HG03521 (cell line): ENCODE measurements at regions not wholly inside any gene's neighbourhood (a gene's known extent, or its start where the extent isn't known, plus 50 kb on each side); places are given as distances from the start of the nearest gene placed in this dataset.

Experiments used
- ATAC-seq: cut with Tn5 transposase; IDR thresholded peaks from one replicate; pipeline ENCODE4 v1.9.1; 2021; ENCODE audit warnings: mild to moderate bottlenecking, moderate library complexity; ENCODE audit not compliant: unreplicated experiment

DNA sequence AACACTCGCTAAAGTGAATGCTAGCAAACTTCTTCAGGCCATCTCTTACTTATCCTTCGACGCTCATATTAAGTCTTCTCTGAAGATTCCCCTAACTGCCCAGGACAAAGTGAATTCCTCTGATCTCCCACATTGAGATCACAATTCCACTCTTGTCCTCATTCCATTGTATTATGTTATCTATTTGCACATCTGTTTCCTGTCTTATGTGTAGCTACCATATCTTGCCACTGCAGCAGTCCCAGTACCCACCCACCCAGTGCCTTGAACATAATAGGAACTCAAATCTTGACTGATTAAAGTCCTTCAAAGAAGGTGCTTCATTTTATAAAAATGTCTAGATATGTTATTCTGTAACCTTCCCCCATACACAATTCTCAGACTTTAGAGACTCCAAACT, 702.3 kb downstream of the DIAPH3 start:
- no peak for ATAC-seq

DNA sequence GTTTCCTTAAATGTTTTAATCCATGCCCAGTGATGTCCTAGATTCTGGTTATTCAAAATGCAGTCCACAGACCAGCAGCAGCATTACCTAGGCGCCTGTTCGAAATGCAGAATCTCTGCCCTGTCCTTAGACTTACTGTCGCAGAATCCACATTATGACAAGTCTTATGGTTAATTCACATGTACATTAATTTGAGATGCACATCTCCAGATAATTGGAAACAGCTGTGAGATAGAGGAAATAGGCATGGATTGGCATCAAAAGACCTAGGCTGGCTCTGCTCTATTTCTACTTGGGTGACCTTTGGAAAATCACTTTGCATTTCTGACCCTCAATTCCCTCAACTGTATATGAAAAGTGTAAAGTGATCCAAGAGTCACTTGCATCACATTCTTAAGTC, 700.7 kb downstream of the DIAPH3 start:
- no peak for ATAC-seq

DNA sequence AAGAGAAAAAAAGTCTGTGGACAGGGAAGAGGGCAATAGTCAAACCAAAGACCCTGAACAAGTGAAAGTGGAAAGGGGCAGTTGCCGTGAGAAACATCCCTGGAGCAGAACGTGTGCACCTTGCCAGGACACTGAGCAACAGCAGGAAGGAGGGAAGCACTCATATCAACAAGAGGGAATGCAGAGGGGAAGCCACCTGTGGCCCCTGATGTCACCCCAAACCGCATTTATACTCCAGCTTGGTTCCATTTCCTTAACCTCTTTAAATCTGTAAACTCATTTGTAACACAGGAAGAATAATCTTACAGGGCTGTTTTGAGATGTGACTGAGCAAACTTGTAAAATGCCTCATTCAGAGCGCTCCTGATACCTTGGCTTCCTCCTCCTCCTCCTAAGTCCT, 698.8 kb downstream of the DIAPH3 start:
- ATAC-seq: no peak

DNA sequence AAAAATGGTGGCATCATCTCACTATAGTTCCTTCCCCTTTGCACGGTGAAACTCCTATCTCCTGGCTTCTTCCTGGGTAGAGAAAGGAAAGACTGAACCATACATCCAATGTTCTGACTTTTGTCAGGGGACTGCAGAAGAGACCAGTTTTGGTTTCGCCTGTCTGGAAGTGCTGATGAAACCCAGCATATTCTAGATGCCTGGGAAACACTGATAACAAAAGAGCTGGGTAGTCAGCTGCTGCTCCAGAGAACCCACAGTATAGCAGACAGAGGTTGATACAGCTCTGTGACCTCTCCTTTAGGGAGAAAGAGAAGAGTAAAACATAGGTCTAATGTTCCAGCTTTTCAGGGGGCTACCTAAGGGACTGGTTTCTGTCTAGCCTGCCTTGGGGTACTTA, 695.3 kb downstream of the DIAPH3 start:
- ATAC-seq: no peak

DNA sequence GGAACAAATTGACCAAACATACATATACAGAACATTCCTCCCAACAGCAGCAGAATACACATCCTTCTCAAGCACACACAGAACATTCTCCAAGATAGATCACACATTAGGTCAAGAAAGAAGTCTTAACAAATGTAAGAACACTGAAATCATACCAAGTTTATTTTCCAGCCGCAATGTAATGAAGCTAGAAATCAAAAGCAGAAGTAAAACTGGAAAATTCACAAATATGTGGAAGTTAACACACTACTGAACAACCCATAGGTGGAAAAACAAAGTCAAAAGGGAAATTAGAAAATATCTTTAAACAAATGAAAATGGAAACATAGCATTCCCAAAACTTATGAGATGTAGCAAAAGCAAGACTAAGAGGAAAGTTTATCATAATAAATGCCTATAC, 692.6 kb downstream of the DIAPH3 start:
- ATAC-seq: no peak

DNA sequence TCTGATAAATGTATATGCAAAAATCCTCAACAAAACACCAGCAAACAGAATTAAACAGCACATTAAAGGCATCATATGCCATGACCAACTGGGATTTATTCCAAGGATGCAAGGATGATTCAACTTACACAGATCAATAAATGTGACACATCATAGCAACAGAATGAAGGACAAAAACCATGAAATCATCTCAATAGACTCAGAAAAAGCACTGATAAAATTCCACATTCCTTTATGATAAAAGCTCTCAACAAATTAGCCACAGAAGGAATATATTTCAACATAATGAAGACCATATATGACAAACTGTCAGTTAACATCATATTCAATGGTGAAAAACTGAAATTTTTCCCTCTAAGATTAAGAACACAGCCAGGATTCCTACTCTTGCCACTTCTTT, 691.6 kb downstream of the DIAPH3 start:
- ATAC-seq: no peak

DNA sequence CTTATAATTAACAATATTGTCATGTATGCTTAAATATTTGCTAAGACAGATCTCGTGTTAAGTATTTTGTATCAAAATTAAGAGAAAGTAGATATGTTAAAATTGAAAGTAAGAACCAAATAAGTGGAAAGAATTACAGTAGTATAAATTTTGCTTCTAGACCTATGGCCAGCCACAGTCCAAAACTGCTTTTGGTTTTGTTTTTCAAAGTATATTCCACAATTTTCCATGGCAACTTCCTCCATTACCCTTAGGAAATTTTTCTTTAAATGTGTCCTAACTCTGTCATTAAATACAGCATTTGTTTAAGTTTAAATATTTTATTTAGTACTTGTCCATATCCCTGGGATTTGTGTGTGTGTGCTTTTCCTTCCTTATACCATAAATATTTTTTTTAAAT, 689.0 kb downstream of the DIAPH3 start:
- ATAC-seq: no peak

DNA sequence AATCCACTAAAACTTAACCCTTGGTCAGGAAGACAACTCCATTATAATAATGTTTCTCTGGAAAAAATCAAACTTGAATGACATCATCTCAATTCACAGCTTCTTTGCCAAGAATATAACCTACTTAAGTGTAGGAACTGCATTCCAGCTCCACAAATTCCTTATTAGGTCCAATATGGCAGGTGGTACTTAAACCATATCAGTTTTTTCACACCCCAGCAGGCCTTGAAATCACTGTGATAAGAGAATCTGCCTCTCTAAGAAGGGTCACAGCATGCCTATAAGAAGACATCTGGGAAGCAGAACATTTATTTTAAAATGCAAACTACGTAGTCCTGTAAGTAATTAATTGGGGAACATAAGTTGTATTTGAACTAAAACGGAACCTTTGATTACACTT, 687.8 kb downstream of the DIAPH3 start:
- ATAC-seq: no peak

DNA sequence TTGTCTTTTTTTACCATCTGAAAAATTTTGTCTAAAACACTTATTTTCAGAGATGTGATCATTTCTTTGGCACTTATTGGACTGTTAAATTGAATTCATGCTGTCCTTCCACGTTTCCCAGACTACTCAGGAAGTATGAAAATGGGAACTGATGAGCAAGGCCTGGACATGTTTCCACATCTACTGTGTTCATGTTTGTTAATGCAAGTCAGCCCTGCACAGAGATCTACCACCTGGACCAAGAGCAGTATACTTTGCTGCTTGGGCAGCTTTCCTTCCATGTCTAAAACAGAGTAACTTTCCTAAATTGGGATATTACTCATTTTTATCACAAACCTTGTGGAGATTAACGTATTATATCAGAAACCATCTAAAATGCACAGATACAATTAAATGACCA, 687.4 kb downstream of the DIAPH3 start:
- ATAC-seq: no peak

DNA sequence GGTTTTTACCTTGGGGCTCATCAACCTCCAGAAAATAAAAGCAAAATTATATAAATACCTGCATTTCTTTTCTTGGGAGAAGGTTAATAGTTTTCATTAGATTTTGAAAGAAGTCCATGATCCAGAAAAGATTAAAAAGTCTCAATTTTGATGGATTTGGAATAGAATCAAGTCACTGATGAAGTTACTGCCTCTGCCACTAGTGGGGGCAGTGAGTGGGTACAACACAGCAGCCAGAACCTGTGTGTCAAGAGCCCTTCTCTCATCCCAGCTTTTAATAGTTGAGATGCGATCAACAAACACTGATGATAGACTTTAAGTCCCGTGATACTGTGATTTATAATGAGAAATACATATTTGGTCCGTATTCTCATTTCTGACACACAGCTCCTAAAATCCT, 686.7 kb downstream of the DIAPH3 start:
- no peak for ATAC-seq

DNA sequence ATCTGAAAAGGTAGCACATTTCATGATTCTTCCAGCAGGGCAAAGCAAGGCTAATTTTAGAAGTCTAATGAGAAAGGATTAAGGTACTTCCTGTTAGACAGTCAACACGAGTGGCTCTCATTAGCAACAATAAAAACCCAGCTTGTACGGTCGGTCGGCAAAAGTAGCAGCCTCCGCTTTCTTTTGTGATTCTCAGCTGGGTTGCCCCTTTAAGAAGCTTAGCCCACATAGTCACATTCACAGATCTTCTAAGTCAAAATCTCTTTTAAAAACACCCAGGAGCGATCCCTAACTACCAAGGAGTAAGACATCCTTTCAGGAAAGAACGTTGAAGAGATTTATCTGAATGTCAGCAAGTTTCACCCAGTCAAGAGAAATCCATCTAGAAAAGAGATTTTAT, 684.8 kb downstream of the DIAPH3 start:
- no peak for ATAC-seq

DNA sequence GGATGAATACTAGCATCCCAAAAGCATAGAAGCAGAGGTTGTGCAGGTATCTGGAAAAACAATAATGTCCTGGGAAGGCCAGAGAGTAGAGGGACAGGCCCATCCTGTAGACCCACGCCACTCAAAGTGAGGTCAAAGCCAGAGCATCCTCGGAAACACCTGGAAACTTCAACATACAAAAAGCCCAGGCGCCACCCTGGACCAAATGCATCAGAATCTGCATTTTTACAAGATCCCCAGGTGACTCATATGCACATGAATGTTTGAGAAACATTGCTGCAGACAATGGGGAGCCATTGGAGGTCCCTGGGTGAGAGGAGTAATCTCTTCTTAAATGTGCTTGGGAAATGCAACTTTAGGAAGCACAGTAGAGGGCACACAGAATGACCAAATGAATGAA, 684.1 kb downstream of the DIAPH3 start:
- no peak for ATAC-seq

DNA sequence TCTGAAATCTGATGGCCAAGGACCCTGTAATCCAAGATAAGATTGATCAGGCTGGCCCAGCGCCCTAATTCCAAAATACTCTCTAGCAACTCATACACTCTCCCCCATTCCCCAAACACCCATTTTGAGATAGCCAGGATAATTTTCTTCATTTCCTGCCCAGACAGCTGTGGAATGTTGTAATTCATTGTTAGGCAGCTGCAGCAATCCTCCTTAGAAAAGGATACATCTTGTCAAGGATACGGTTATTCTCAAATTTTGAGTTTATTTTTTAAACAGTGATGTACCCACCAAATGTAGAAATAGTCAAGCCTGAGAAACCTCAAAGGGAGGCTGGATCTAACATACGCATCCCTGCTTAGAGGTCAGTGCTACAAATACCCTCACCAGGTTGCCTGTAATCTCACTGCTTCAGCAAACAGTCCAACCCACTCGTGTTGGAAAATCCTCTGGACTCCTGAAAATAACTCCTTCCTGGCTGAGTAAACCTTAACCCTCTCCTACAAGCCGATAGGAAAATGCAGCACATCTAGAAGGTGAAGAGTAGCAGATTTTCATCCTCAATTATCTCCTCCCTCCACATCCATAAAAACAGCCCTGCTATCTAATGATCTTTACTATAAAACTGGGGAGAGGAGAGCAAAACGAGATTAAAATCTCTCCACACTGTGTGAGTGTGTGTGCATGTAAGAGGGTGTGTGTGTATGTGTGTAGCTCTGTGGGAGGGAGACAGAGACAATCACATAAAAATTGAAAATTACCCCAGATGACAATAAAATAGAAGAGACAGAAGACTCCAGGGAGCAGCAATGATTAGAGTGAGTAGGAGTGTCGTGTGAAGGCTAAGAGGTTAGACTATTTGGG, 683.1 kb downstream of the DIAPH3 start:
- ATAC-seq: no peak

DNA sequence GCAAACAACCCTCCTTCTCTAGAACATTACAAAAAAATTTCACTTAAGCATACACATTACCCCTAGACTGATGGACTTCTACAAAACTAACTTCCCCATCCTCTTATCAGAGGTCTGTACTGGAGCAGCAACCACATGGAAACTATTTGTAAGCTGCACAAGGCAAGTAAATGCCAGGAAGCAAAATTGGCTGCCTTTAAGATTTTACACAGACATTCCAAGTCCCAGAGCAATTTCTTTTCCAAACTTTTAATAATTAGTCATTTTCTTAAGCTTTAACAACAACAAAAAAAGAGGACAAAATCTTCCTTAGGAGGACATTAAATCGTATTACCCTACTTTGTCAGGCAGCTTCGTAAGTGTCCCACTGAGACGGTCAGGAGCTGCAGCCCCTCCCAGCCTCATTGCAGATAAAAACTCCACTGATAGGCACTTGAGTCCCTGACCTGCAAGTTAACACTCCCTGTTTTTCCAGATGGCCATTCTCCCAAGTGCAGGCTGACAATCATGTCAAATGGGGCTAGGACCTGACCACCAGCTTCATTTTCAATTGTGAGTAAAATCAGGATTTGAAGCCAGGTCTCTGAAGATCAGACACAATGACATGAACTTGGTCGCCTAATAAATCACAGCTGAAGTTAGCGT, 680.1 kb downstream of the DIAPH3 start:
- ATAC-seq: no peak

DNA sequence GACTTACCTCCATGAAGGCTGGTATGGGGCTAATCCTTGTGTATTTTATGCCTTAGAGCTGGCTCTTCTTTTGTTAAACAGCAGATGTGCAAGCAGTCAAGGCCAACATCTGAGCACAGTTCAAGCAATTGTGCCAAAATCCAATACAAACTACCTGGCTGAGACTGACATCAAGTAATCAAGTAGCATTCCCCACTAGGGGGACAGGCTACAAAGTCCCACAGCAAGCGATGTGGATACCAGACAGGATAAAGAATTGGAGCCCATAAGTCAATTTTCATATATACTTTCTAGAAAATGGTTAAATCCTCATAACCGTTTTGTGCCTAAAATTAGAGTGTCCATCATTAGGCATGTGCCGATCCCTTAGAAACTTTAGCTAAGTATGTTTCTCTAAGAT, 675.8 kb downstream of the DIAPH3 start:
- no peak for ATAC-seq

DNA sequence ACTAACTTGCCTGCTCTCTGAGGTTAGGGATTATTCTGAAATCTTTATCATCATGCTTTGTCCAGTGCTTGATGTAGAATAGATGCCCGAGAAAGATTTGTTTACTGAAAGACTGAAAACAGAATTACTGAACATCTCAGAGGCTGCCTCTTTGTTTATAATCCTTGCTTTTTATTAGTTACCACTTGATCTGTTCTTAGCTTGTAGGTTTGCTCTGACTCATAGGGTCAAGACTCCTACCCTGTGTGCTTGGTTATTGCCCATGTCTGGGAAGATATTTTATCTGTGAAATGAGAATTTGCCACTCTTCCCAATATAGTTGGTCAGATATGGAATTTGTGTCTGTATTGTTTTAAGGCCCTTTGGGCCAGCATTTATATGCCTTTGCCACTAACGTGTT, 675.3 kb downstream of the DIAPH3 start:
- ATAC-seq: no peak

DNA sequence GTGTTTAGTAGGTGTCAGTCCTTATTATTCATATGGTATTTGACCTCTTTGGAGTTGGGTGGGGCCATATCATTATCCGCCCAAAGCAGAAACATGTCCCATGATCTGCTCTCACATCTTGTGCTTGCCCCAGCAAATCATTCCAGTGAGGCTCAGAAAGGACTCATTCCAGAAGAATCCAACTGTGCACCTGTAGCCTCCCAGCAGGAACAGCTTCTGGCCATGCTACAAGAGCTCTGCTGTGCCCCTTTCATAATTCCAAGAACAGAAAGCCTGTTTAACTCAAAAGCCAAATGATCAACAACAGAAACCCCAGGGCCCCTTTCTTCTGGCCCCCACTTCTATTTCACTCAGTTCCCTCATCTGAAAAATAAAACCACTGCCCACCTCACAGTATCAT, 673.1 kb downstream of the DIAPH3 start:
- ATAC-seq: no peak

DNA sequence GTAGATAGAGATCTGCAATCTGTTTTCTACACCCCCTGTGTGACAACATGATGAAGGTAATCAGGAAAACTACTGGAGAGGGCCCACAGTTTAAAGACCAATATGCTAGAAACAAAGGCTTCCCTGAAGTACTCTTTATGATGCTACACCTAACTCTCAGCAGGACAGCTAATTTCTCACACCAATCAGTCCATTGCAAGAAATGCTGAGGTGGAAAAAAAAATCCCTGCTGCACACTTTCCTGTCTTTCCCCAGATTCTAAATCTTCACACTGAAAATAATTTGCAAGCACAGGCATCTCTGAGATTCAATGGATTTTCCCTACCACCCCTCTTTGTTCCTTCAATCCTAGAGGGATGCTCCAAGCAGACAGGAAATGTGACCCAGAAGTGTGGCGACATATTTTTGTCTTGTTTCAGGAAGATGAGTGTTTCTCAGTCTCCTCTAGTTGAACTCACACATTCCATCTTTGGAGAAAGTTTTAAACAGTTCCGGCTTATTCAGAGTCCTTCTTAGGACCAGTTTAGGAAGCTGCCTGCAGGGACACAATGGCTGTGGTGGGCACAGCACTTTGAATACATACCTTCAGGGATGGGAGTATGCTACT, 671.6 kb downstream of the DIAPH3 start:
- ATAC-seq: no peak

DNA sequence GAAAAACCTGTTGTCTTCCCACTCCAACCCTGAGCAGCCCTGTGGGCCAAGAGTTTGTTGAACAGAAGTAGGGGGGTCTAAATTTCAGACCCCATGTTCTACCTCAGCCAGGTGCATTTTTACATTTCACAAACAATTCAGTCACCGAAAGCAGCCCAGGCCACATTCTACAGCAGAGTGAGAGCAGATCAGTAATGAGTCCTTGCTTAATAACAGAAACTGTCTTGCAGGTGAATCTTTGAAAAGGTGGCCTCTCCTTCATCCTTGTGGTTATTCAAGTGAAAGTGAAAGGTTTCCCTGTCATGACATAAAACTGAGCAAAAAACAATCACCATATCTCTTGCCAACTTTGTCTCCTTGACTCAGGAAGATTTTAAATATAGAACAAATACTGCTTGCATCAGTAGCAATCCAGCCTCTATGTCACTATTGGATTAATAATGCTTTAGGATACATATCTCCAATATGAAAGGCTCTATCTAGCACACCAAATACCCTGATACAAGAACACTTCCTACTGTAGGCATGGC, 670.2 kb downstream of the DIAPH3 start:
- ATAC-seq: no peak

DNA sequence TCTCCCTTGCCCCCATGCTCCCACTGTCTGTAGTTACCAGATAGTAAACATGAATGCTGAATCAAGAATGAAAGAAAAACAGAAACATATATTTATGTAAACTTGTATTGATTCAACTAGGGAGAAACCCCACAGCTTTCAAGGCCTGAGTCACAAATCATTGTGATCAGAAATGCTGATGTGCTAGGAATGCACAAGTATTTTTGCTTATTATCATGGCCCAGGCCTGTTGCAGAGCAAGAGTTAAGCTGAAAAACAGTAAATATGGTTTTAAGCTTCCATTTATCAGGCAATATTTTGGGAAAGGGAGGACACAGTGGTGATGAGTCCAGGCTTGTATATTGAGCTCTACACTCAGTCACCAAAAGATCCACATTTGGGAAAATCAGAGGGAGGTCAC, 669.6 kb downstream of the DIAPH3 start:
- ATAC-seq: no peak

DNA sequence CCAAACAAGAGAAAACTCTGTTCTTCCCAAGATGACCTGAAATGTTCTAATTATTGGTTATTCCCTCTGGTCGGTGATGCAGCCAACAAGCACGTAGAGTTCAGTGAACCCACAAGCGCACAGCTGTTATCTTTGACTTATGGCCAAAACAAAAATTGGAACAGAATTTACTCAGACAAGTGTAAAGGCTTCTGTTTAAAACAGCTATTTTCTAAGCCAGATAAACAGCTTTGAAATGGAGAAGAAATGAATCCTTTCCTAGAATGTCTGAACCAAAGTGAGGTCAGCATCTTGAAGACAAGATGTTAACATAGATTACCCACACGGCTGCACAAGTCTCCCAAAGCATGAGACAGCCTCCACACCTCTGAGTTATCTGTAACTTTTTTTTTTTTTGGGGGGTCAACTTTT, 669.2 kb downstream of the DIAPH3 start:
- ATAC-seq: no peak

DNA sequence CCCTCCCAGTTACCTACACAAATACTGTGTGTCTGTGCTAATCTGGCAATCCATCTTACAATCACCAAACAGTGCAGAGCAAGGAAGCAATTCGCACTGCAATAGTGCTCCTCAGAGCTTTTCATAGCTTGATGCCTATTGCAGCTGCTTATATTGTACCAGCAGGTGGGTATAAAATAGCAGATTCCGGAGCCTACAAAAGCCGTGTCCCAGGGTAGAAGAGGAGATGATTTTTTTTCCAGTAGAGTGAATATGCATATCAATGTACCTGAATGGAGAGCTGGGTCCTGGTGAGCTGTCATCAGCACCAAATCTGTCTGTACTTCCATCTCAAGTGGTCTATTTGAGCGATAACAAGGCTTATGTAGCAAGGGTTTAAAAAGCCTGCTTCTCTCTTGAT, 668.4 kb downstream of the DIAPH3 start:
- no peak for ATAC-seq
